Mesendoderm (in vitro differentiated cells): ENCODE measurements at regions not wholly inside any gene's neighbourhood (a gene's known extent, or its start where the extent isn't known, plus 50 kb on each side); places are given as distances from the start of the nearest gene placed in this dataset.

Source experiments
- DNase-seq: peaks from one replicate; pipeline ENCODE4 v3.0.0; 2013
- H2AK5ac ChIP-seq: 2 replicates; pipeline ENCODE4 v1.6.1; 2013; ENCODE audit warnings: low read length, inconsistent platforms
- H2BK120ac ChIP-seq: 2 replicates; pipeline ENCODE4 v1.6.1; 2013; ENCODE audit warnings: low read depth, mild to moderate bottlenecking, low read length, moderate library complexity, mixed read lengths
- H2BK15ac ChIP-seq: replicated peaks from 2 replicates; pipeline ENCODE4 v1.6.1; 2013; ENCODE audit warnings: low read depth, mild to moderate bottlenecking, moderate library complexity
- H2BK5ac ChIP-seq: 2 replicates; pipeline ENCODE4 v1.6.1; 2013; ENCODE audit warnings: low read length, inconsistent platforms
- H3K18ac ChIP-seq: 2 replicates; pipeline ENCODE4 v1.6.1; 2013; ENCODE audit warnings: mild to moderate bottlenecking, low read length, mixed read lengths
- H3K23ac ChIP-seq: one replicate; pipeline ENCODE4 v1.6.1; 2013; ENCODE audit warnings: low read length
- H3K27ac ChIP-seq: 2 replicates; pipeline ENCODE4 v1.5.1; 2013; ENCODE audit warnings: low read depth, mild to moderate bottlenecking, inconsistent platforms, low read length, moderate library complexity
- H3K27me3 ChIP-seq: 2 replicates; pipeline ENCODE4 v1.6.1; 2013; ENCODE audit warnings: low read length, control low read depth, mild to moderate bottlenecking, inconsistent platforms; ENCODE audit not compliant: insufficient read depth, poor library complexity
- H3K36me3 ChIP-seq: 2 replicates; pipeline ENCODE4 v1.6.1; 2013; ENCODE audit warnings: low read length, inconsistent platforms; ENCODE audit not compliant: control insufficient read depth, insufficient read depth
- H3K4ac ChIP-seq: one replicate; pipeline ENCODE4 v1.6.1; 2013; ENCODE audit warnings: low read depth, mild to moderate bottlenecking, low read length, moderate library complexity
- H3K4me1 ChIP-seq: 2 replicates; pipeline ENCODE4 v1.6.1; 2013; ENCODE audit warnings: low read depth, low read length, inconsistent platforms; ENCODE audit not compliant: control insufficient read depth
- H3K4me2 ChIP-seq: 2 replicates; pipeline ENCODE4 v1.6.1; 2013; ENCODE audit warnings: low read length
- H3K4me3 ChIP-seq: 2 replicates; pipeline ENCODE4 v1.5.1; 2013; ENCODE audit warnings: mild to moderate bottlenecking, low read length
- H3K56ac ChIP-seq: one replicate; pipeline ENCODE4 v1.6.1; 2013; ENCODE audit warnings: low read length
- H3K79me1 ChIP-seq: 2 replicates; pipeline ENCODE4 v1.6.1; 2013; ENCODE audit warnings: low read length, inconsistent platforms
- H3K79me2 ChIP-seq: 2 replicates; pipeline ENCODE4 v1.6.1; 2013; ENCODE audit warnings: mild to moderate bottlenecking, low read length; ENCODE audit not compliant: control insufficient read depth, insufficient read depth
- H3K9ac ChIP-seq: 2 replicates; pipeline ENCODE4 v1.6.1; 2013; ENCODE audit warnings: low read length, inconsistent platforms
- H4K5ac ChIP-seq: one replicate; pipeline ENCODE4 v1.6.1; 2013; ENCODE audit warnings: low read length
- H4K8ac ChIP-seq: one replicate; pipeline ENCODE4 v1.6.1; 2013; ENCODE audit warnings: low read depth, mild to moderate bottlenecking, control low read depth, low read length, moderate library complexity
- WGBS: extraction: QIAGEN DNeasy Blood & Tissue Kit; methylation state at CpG from one replicate; pipeline ENCODE4 v1.1.7; 2013; ENCODE audit warnings: low lambda C conversion rate, missing lambda C conversion rate; ENCODE audit not compliant: insufficient coverage; ENCODE audit errors: extremely low coverage; 5-methylcytosine and 5-hydroxymethylcytosine counted together

DNA sequence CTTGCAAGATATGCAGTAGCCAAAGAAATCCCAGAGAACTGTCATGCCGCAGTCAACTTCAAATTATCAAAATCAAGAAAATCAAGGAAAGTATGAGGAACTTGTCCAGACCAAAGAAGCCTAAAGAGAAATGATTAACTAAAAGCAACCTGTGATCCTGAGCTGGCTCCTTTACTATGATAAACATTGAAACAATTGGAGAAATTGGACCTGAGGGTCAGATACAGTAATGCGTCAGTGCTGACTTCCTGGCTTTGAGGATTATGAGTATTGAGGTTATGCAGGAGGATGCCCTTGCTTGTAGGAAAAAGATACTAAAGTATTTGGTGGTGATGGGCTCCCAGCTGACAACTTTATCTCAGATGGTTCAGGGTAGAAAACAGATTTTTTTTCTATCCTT lies 324.7 kb upstream of the AKR1E2 start:
- Histone ChIP-seq H3K56ac (no peak overlapping the region), H4K8ac (no peak overlapping the region), H3K4me1 (no peaks in the 10 kb centered on the region), H3K4me3 (no peak overlapping the region), H2BK5ac (no peak overlapping the region), H3K79me1 (no peaks in the 10 kb centered on the region), H2BK120ac (no peak overlapping the region), H3K4ac (no peak overlapping the region), H3K79me2 (no peaks in the 10 kb centered on the region), H2BK15ac (no peak overlapping the region), H3K9ac (no peak overlapping the region), H3K27ac (no peak overlapping the region), H4K5ac (no peak overlapping the region), H3K36me3 (no peaks in the 10 kb centered on the region), H3K23ac (no peak overlapping the region), H3K4me2 (no peak overlapping the region), H3K27me3 (no peaks in the 10 kb centered on the region), H3K18ac (no peak overlapping the region), H2AK5ac (no peak overlapping the region)
- no CpG with 5 or more reads among the region's 2 CpGs for WGBS
- no peak for DNase-seq

DNA sequence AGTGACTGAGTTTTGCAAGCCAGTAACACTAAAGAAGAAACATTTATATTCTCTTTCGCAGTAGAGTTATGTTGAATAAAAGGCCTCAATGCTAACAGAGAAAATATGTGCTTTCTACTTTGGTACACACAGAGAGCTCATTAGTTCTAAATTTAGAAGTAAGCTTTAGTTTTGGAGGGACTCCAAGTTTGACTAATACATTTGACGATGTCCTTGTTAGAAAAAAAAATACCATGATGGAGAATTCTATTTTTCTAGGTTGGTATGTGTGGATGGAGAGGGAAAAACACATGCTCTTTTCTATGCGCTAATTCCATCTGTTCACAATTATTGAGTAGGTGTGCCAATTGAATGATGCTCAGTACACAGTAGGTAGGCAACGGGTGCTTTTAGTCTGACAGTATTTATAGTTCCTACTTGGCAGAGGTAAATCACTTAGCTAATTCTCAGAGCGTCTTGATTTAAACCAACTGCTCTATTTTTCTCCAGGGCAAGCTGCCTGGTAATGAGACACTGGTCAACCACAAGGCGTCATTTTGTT lies 327.2 kb upstream of the AKR1E2 start:
- H4K5ac ChIP-seq = no peak overlapping the region
- no peak overlapping the region for H3K18ac ChIP-seq
- H4K8ac ChIP-seq = no peak overlapping the region
- H3K79me1 ChIP-seq = no peaks in the 10 kb centered on the region
- H2BK120ac ChIP-seq = no peak overlapping the region
- no peak overlapping the region for H2BK5ac ChIP-seq
- DNase-seq = no peak
- H3K36me3 ChIP-seq = no peaks in the 10 kb centered on the region
- H3K4me2 ChIP-seq = no peak overlapping the region
- no peak overlapping the region for H3K56ac ChIP-seq
- H3K4me1 ChIP-seq = no peaks in the 10 kb centered on the region
- no peak overlapping the region for H3K23ac ChIP-seq
- H3K79me2 ChIP-seq = no peaks in the 10 kb centered on the region
- H3K27me3 ChIP-seq = no peaks in the 10 kb centered on the region
- no peak overlapping the region for H3K4ac ChIP-seq
- H2BK15ac ChIP-seq = no peak overlapping the region
- no peak overlapping the region for H3K4me3 ChIP-seq
- no CpG with 5 or more reads among the region's 6 CpGs for WGBS
- H3K9ac ChIP-seq = no peak overlapping the region
- no peak overlapping the region for H3K27ac ChIP-seq
- no peak overlapping the region for H2AK5ac ChIP-seq

- Histone ChIP-seq H3K27ac (no peak overlapping the region), H3K79me2 (no peaks in the 10 kb centered on the region), H3K4me3 (no peak overlapping the region), H3K56ac (no peak overlapping the region), H3K4me1 (no peaks in the 10 kb centered on the region), H3K4ac (no peak overlapping the region), H3K36me3 (no peaks in the 10 kb centered on the region), H2BK120ac (no peak overlapping the region), H4K5ac (no peak overlapping the region), H2BK15ac (no peak overlapping the region), H3K23ac (no peak overlapping the region), H3K18ac (no peak overlapping the region), H4K8ac (no peak overlapping the region), H3K4me2 (no peak overlapping the region), H3K79me1 (no peaks in the 10 kb centered on the region), H2AK5ac (no peak overlapping the region), H2BK5ac (no peak overlapping the region), H3K27me3 (no peaks in the 10 kb centered on the region), H3K9ac (no peak overlapping the region)
- no CpG with 5 or more reads among the region's 2 CpGs for WGBS
- no peak for DNase-seq
These were observed 331.5 kb upstream of the AKR1E2 start for GRCh38 chr10:4494551-4494950.

- H3K4me3 ChIP-seq = no peak overlapping the region
- H3K27ac ChIP-seq = no peak overlapping the region
- no peak overlapping the region for H2AK5ac ChIP-seq
- H3K79me1 ChIP-seq = no peaks in the 10 kb centered on the region
- H3K9ac ChIP-seq = no peak overlapping the region
- no peaks in the 10 kb centered on the region for H3K4me1 ChIP-seq
- no peak overlapping the region for H4K8ac ChIP-seq
- no peak overlapping the region for H3K18ac ChIP-seq
- H3K36me3 ChIP-seq = no peaks in the 10 kb centered on the region
- H3K4me2 ChIP-seq = no peak overlapping the region
- H3K79me2 ChIP-seq = no peaks in the 10 kb centered on the region
- H2BK5ac ChIP-seq = no peak overlapping the region
- H2BK120ac ChIP-seq = no peak overlapping the region
- no peaks in the 10 kb centered on the region for H3K27me3 ChIP-seq
- H3K56ac ChIP-seq = no peak overlapping the region
- H3K23ac ChIP-seq = no peak overlapping the region
- no CpG with 5 or more reads among the region's 6 CpGs for WGBS
- no peak overlapping the region for H4K5ac ChIP-seq
- H2BK15ac ChIP-seq = no peak overlapping the region
- no peak for DNase-seq
- no peak overlapping the region for H3K4ac ChIP-seq
These were observed 333.8 kb upstream of the AKR1E2 start for GRCh38 chr10:4492202-4492601.

GRCh38 chr10:4488904-4489303 lies 337.1 kb upstream of the AKR1E2 start:
- Histone ChIP-seq H3K4ac (no peak overlapping the region), H3K79me1 (no peaks in the 10 kb centered on the region), H4K8ac (no peak overlapping the region), H3K79me2 (no peaks in the 10 kb centered on the region), H2BK120ac (no peak overlapping the region), H3K4me1 (no peaks in the 10 kb centered on the region), H2AK5ac (no peak overlapping the region), H4K5ac (no peak overlapping the region), H3K56ac (no peak overlapping the region), H3K23ac (no peak overlapping the region), H3K18ac (no peak overlapping the region), H3K4me2 (no peak overlapping the region), H3K9ac (no peak overlapping the region), H3K4me3 (no peak overlapping the region), H3K27ac (no peak overlapping the region), H3K27me3 (no peaks in the 10 kb centered on the region), H2BK5ac (no peak overlapping the region), H3K36me3 (no peaks in the 10 kb centered on the region), H2BK15ac (no peak overlapping the region)
- no peak for DNase-seq
- no CpG with 5 or more reads among the region's 1 CpG for WGBS

GRCh38 chr10:4485636-4486035 lies 340.4 kb upstream of the AKR1E2 start:
- Histone ChIP-seq H2BK5ac (no peak overlapping the region), H3K79me2 (no peaks in the 10 kb centered on the region), H3K18ac (no peak overlapping the region), H2BK120ac (no peak overlapping the region), H4K8ac (no peak overlapping the region), H3K79me1 (no peaks in the 10 kb centered on the region), H3K36me3 (no peaks in the 10 kb centered on the region), H3K4ac (no peak overlapping the region), H3K27me3 (no peaks in the 10 kb centered on the region), H3K4me3 (no peak overlapping the region), H4K5ac (no peak overlapping the region), H3K9ac (no peak overlapping the region), H3K23ac (no peak overlapping the region), H2BK15ac (no peak overlapping the region), H3K27ac (no peak overlapping the region), H3K56ac (no peak overlapping the region), H2AK5ac (no peak overlapping the region), H3K4me2 (no peak overlapping the region), H3K4me1 (no peaks in the 10 kb centered on the region)
- no peak for DNase-seq
- no CpG with 5 or more reads among the region's 3 CpGs for whole genome bisulfite sequencing
